ENCODE measurements at regions not wholly inside any gene's neighbourhood (a gene's known extent, or its start where the extent isn't known, plus 50 kb on each side); places are given as distances from the start of the nearest gene placed in this dataset.

GRCh38 chr2:191607096-191607495, 70.8 kb upstream of the NABP1 start:
- peak in 1 of 58 donors; percentile 11 for DNase-seq

GRCh38 chr2:191610756-191611155, 67.2 kb upstream of the NABP1 start:
- DNase-seq, result no peak

- DNase-seq, result peak in 16 of 58 donors; percentile 1 to 36 (median 8)
These were observed 66.3 kb upstream of the NABP1 start for GRCh38 chr2:191611614-191612013.

DNA sequence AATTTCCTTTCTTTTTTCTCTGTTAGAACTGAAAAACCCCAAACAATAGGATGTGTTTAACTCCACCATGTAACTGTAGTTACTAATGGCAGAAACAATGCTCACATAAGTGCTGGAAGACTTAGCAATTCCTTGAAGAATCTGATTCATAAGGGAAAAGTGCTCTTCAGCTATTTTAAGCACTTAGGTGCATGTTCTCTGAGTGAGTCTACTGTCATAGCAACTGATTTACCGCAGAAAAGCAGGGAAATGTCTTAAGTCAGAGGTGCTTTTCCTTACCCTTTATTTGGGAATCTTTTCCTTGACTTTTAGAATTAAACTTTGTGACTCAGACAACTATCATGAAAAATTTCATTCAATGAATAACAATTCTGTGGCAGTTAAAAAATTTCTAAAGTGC, 65.4 kb upstream of the NABP1 start:
- DNase-seq, result no peak

DNA sequence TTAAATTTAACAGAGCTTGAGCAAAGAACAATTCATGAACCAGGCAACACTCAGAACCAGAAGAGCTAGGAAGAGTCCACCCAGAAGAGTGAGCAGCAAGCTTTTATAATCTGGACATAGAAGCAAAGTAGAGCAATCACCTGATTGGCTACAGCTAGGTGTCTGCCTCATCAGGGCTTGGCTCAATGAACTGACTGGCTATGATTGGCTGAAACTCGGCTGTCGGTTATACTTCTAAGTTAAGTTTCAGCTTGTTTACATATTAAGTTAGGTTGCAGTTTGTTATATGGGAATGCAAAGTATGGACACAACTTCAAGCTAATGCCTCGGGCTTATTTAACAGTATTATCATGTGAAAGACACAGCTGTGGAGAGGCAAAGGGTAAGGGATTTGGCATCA, 63.2 kb upstream of the NABP1 start:
- no peak for DNase-seq

DNA sequence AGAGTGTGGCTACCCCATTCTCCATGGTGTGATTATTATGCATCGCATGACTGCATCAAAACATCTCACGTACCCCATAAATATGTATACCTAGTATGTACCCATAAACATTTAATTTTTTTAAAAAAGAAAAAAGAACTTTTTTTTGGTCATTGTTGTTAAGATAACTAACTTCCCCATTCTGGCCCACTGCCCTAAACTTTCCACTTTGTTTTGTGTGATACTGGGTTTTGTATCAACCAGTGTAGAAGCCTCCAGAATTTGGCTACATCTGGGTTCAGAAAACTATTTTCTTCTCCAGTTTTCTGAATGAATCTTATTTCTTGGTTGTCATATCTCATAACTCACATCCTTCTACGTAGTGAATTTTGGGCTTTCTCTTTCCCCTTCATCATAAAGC, 62.3 kb upstream of the NABP1 start:
- DNase-seq, result no peak

GRCh38 chr2:191617575-191617974, 60.4 kb upstream of the NABP1 start:
- no peak for DNase-seq

GRCh38 chr2:191618046-191618780, 59.7 kb upstream of the NABP1 start:
- DNase-seq, result no peak

GRCh38 chr2:191618786-191619185, 59.1 kb upstream of the NABP1 start:
- DNase-seq, result no peak

DNA sequence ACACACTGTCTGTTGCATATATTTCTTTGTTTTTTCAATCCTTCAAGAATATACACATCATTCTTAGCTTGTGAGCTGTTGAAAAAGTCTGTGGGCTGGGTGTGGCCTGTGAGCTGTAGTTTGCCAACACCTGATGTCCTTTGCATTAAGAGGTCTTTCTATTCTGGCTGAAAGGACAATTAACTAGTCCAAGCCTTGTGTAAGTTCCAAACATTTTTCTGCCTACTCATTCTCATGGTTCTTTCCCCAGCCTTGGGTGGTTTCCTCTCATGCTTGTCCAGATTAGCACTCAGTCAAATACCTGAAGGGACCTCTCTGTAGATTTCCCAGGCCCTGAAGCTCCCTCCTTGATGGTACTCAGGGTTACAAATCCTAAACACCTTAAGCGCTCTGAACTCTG, 57.8 kb upstream of the NABP1 start:
- DNase-seq, result no peak

GRCh38 chr2:191622374-191623320, 55.3 kb upstream of the NABP1 start:
- no peak for DNase-seq

DNA sequence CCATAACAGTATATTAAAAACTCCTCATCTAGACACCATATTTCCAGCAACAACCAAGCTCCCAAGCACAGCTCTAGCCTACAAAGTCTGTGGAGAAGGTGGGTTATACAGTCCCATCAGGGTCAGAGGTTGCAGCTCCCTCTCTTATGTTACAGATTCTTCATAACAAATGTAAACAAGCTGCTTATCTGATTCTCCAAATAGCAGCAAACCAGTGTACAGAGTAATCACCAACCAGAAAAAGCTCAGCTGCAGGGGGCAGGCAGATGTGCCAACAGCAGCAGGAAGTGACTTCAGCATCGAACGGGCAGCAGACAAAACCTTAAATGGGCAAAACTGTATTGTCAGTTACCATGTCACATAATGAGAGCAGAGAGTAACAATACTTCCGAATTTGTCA, 52.9 kb upstream of the NABP1 start:
- no peak for DNase-seq

DNA sequence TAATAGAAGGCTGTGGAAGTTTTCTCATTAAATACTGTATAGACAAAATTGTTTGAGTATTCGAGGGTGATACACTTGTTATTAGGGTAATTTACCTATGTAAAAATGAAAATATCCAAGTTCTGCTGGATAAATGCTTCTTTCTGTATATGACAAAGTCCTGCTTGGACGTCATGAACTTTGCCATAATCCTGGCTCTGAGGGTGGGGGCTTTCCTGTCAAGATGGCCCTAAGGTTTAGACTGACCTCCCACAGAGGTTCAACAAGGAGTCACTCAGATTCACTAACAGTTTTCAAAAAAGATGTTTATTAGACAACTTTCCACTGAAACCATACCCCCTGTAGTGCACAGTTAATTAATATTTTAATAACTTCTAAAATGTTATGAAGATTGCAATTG, 52.5 kb upstream of the NABP1 start:
- DNase-seq, result no peak

DNA sequence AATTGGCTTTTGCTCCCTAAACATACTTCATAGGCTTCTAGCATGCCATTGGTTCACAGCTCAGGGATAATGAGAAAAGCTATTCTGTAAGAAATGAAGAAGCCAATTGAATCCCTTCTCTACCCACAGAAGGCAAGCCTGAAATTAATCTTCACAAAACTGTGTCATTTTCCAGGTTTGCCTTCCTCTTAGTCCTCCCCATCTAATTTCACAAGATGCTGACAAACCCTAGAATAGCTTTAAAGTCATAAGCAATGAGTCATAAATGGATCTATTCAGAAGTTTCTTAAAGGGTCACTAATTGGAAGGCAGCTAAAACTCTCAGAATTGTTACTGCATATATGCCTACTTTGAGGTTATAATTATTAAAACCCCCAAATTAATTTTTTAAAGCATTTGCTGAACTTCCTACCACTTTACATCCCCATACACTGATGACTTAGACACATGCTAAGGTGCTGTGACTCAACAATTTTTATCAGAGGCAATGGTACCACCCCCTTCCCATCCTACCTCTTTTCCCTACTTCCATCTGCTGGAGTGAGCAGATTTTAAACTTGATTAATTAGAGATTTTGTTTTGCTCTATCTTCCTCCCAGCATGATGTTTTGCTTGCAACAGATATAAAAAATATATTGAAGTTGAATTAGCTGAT, 51.3 kb upstream of the NABP1 start:
- no peak for DNase-seq

- DNase-seq, result no peak
These were observed 50.4 kb upstream of the NABP1 start for GRCh38 chr2:191627518-191627917.
